ENCODE measurements at regions not wholly inside any gene's neighbourhood (a gene's known extent, or its start where the extent isn't known, plus 50 kb on each side); places are given as distances from the start of the nearest gene placed in this dataset.

DNA sequence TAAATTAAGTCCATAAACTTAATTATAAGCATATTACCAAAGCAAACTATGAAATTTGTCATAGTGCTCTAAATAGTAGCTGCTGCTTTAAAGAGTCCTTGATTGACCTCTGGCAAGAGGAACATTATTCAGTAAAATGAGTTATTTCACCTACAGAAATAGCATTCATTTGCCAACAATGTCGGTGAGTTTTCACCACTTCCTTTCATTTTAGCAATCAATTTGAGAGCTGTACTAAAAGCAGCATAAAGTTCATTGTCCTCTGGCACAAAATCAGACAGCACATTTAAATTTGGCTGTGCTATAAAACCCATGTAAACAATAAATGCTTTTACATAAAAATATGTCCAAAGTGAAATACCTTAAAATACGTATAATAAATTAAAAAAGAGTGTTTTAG is 1515.7 kb downstream of the SI start:
- Histone ChIP-seq H3K27me3 (ENCODE audit: insufficient read depth) (no peaks in the 10 kb centered on the region), H4K20me1 (ENCODE audit: insufficient read depth) (no peaks in the 10 kb centered on the region), H3K9me2 (no peaks in the 10 kb centered on the region), H3F3A (replicated peaks; ENCODE audit: insufficient read depth) (no peaks in the 10 kb centered on the region), H3K4me1 (ENCODE audit: control insufficient read depth in 1 of 2, insufficient read depth in 2 of 2, low read depth in 1 of 2, low read length in 1 of 2) (no peaks in the 10 kb centered on the region), H3K79me2 (ENCODE audit: insufficient read depth) (no peaks in the 10 kb centered on the region), H3K36me3 (replicated peaks in 1 of 2; ENCODE audit: control insufficient read depth in 1 of 2, insufficient read depth in 2 of 2, low read length in 1 of 2) (no peaks in the 10 kb centered on the region), H3K4me3 (ENCODE audit: low read depth in 2 of 2, low read length in 1 of 2) (no peak overlapping the region; a peak in 1 of 4 replicates), H3K27ac (ENCODE audit: low read depth in 2 of 2, low read length in 1 of 2) (no peak overlapping the region), H2AFZ (ENCODE audit: low read depth) (no peak overlapping the region), H3K9me3 (no peaks in the 10 kb centered on the region; the same call in 1 of the 2 replicates), H3K4me2 (no peak overlapping the region), H3K9ac (no peak overlapping the region)
- ChIA-PET CTCF (no interaction called here), POLR2A (no interaction called here)
- no peak for TF ChIP-seq JUND (IDR thresholded peaks at IDR 0.05)
- WGBS (ENCODE audit: low lambda C conversion rate), result 16% methylated on average over 2 of the region's 2 CpGs
- DNase-seq, result no peak

DNA sequence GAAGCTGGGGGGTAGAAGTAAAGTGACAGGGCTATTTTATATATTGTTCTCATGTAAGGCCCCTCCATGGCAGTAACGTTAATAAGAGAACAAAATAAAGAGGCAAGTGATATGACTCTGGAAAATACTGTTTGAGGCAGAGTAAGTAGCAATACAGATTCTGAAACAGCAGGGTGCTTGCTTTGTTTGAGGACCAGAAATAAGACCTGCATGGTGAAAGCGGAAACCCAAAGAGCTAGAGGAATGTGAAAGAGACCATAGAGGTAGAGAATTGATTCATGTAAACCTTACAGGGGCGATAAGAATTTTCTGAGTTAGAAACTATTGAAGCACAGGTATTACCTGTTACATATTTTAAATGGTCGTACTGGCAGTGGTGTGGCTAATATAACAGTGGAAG is 1517.1 kb downstream of the SI start:
- no peak overlapping the region for H3K9ac ChIP-seq
- no peak for TF ChIP-seq JUND (IDR thresholded peaks at IDR 0.05)
- no peak for TF ChIP-seq USF1 (IDR thresholded peaks at IDR 0.05; ENCODE audit: borderline replicate concordance, low read depth)
- TF ChIP-seq CHD2 (IDR thresholded peaks at IDR 0.05; ENCODE audit: low read length, partially characterized antibody), result no peak
- no peak for TF ChIP-seq EZH2phosphoT487 (IDR thresholded peaks at IDR 0.05; ENCODE audit: borderline replicate concordance, low read depth)
- no peak for TF ChIP-seq MEF2A (IDR thresholded peaks at IDR 0.05; ENCODE audit: borderline replicate concordance, low read depth)
- TF ChIP-seq, protein P1, sequence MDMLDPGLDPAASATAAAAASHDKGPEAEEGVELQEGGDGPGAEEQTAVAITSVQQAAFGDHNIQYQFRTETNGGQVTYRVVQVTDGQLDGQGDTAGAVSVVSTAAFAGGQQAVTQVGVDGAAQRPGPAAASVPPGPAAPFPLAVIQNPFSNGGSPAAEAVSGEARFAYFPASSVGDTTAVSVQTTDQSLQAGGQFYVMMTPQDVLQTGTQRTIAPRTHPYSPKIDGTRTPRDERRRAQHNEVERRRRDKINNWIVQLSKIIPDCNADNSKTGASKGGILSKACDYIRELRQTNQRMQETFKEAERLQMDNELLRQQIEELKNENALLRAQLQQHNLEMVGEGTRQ (IDR thresholded peaks at IDR 0.05; ENCODE audit: borderline replicate concordance, low read depth, low read length), result no peak
- no peak for TF ChIP-seq RAD21 (IDR thresholded peaks at IDR 0.05; ENCODE audit: low read length)
- no peak for TF ChIP-seq TAF1 (IDR thresholded peaks at IDR 0.05; ENCODE audit: borderline replicate concordance, low read depth, low read length)
- no peak for TF ChIP-seq TEAD4 (IDR thresholded peaks at IDR 0.05; ENCODE audit: borderline replicate concordance, insufficient read depth)
- no peak for TF ChIP-seq POLR2AphosphoS5 (IDR thresholded peaks at IDR 0.05; ENCODE audit: low read depth, low read length)
- no peak for TF ChIP-seq FOXM1 (IDR thresholded peaks at IDR 0.05; ENCODE audit: low read depth)
- no peaks in the 10 kb centered on the region for H3F3A ChIP-seq (replicated peaks; ENCODE audit: insufficient read depth)
- no peak overlapping the region for H3K4me2 ChIP-seq
- 29% methylated on average over 4 of the region's 4 CpGs for WGBS (ENCODE audit: low lambda C conversion rate)
- ChIA-PET CTCF (interaction anchor here (0.6 kb wide), 1 partner anchor 1624 kb away, joined by 3 read pairs; no protein-coding TSS in a partner anchor), POLR2A (no interaction called here)
- no peak overlapping the region for H3K27ac ChIP-seq (ENCODE audit: low read depth in 2 of 2, low read length in 1 of 2)
- H3K27me3 ChIP-seq (ENCODE audit: insufficient read depth), result no peaks in the 10 kb centered on the region
- no peak for DNase-seq
- H3K9me2 ChIP-seq, result no peaks in the 10 kb centered on the region
- H4K20me1 ChIP-seq (ENCODE audit: insufficient read depth), result no peaks in the 10 kb centered on the region
- no peaks in the 10 kb centered on the region for H3K4me1 ChIP-seq (ENCODE audit: control insufficient read depth in 1 of 2, insufficient read depth in 2 of 2, low read depth in 1 of 2, low read length in 1 of 2)
- no peak overlapping the region for H3K4me3 ChIP-seq (ENCODE audit: low read depth in 2 of 2, low read length in 1 of 2)
- no peak overlapping the region for H2AFZ ChIP-seq (ENCODE audit: low read depth)
- H3K79me2 ChIP-seq (ENCODE audit: insufficient read depth), result no peaks in the 10 kb centered on the region
- no peaks in the 10 kb centered on the region for H3K36me3 ChIP-seq (replicated peaks in 1 of 2; ENCODE audit: control insufficient read depth in 1 of 2, insufficient read depth in 2 of 2, low read length in 1 of 2)
- H3K9me3 ChIP-seq, result no peaks in the 10 kb centered on the region; the same call in 1 of the 2 replicates

DNA sequence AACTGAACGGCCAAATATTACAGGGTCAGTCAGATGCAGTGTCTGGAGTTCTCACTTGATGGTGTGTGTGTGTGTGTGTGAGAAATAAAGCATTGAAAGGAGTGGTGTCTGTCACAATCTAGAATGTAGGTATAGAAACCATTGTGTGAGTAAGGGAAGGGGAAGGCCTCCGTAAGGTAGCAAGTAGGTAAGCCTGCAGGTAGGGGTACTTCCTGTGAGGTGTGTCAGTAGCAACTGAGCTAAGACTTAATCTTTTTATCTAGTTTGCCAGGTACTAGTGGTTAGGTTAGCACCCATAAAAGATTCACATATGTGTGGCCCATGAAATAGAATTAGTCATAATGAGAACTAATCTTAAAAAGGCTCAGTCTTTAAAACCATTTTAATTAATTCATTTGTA is 1517.8 kb downstream of the SI start:
- no peaks in the 10 kb centered on the region for H3K9me2 ChIP-seq
- TF ChIP-seq ELF1 (IDR thresholded peaks at IDR 0.05), result no peak
- no peak for TF ChIP-seq TEAD4 (IDR thresholded peaks at IDR 0.05; ENCODE audit: borderline replicate concordance, insufficient read depth)
- TF ChIP-seq NRF1 (IDR thresholded peaks at IDR 0.05; ENCODE audit: low read depth, low read length), result no peak
- TF ChIP-seq RXRA (IDR thresholded peaks at IDR 0.05; ENCODE audit: borderline replicate concordance, low read depth), result no peak
- no peak for TF ChIP-seq RAD21 (IDR thresholded peaks at IDR 0.05; ENCODE audit: low read length)
- TF ChIP-seq GABPA (IDR thresholded peaks at IDR 0.05; ENCODE audit: low read depth), result no peak
- no peak for TF ChIP-seq RCOR1 (IDR thresholded peaks at IDR 0.05; ENCODE audit: low read length)
- no peak for TF ChIP-seq EP300 (IDR thresholded peaks at IDR 0.05; ENCODE audit: borderline replicate concordance in 1 of 2, low read depth in 1 of 2, low read length in 1 of 2)
- TF ChIP-seq GATA2 (CRISPR knock-in tag; IDR thresholded peaks at IDR 0.05), result no peak
- TF ChIP-seq MEF2A (IDR thresholded peaks at IDR 0.05; ENCODE audit: borderline replicate concordance, low read depth), result no peak
- TF ChIP-seq SIN3A (IDR thresholded peaks at IDR 0.05; ENCODE audit: borderline replicate concordance, low read depth, low read length), result no peak
- no peak overlapping the region for H3K9ac ChIP-seq
- H3K36me3 ChIP-seq (replicated peaks in 1 of 2; ENCODE audit: control insufficient read depth in 1 of 2, insufficient read depth in 2 of 2, low read length in 1 of 2), result no peaks in the 10 kb centered on the region
- H3K4me3 ChIP-seq (ENCODE audit: low read depth in 2 of 2, low read length in 1 of 2), result no peak overlapping the region
- no peak overlapping the region for H2AFZ ChIP-seq (ENCODE audit: low read depth)
- H3K27me3 ChIP-seq (ENCODE audit: insufficient read depth), result no peaks in the 10 kb centered on the region
- no peaks in the 10 kb centered on the region for H3K9me3 ChIP-seq
- no peaks in the 10 kb centered on the region for H4K20me1 ChIP-seq (ENCODE audit: insufficient read depth)
- ChIA-PET CTCF (no interaction called here), POLR2A (no interaction called here)
- no peaks in the 10 kb centered on the region for H3F3A ChIP-seq (replicated peaks; ENCODE audit: insufficient read depth)
- no peak overlapping the region for H3K27ac ChIP-seq (ENCODE audit: low read depth in 2 of 2, low read length in 1 of 2)
- WGBS (ENCODE audit: low lambda C conversion rate), result 24% methylated on average over 2 of the region's 2 CpGs
- no peaks in the 10 kb centered on the region for H3K79me2 ChIP-seq (ENCODE audit: insufficient read depth)
- H3K4me2 ChIP-seq, result no peak overlapping the region
- no peaks in the 10 kb centered on the region for H3K4me1 ChIP-seq (ENCODE audit: control insufficient read depth in 1 of 2, insufficient read depth in 2 of 2, low read depth in 1 of 2, low read length in 1 of 2)
- no peak for DNase-seq

All from SK-N-SH (cell line).